ENCODE measurements at regions not wholly inside any gene's neighbourhood (a gene's known extent, or its start where the extent isn't known, plus 50 kb on each side); places are given as distances from the start of the nearest gene placed in this dataset.

DNA sequence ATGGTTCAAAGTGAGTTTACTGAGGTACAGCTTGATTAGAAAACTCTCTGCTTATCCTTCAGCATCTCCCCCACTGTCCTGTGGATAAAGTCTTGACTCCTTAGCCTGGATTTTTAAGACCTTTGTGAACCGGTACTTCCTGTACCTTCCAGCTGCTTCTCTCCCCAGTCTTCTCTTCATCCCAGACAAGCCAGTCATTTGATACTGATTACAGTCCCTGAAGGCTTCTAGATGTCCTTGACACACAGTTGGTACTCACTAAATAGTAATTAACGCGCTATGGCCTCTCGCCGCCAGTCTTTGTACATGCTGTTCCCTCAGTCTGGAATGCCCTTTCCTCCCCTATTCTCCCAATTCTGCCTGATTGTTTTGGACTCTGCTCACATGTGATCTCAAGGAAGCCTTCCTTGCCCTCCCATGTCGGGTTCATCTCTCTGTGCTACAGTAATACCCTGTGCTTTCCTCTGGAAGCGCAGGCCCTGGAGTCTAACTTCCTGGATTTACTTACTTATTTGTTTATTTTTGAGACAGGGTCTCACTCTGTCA lies 50.6 kb upstream of the PTGR2 start:
- no peak for DNase-seq (ENCODE audit: low spot score)

DNA sequence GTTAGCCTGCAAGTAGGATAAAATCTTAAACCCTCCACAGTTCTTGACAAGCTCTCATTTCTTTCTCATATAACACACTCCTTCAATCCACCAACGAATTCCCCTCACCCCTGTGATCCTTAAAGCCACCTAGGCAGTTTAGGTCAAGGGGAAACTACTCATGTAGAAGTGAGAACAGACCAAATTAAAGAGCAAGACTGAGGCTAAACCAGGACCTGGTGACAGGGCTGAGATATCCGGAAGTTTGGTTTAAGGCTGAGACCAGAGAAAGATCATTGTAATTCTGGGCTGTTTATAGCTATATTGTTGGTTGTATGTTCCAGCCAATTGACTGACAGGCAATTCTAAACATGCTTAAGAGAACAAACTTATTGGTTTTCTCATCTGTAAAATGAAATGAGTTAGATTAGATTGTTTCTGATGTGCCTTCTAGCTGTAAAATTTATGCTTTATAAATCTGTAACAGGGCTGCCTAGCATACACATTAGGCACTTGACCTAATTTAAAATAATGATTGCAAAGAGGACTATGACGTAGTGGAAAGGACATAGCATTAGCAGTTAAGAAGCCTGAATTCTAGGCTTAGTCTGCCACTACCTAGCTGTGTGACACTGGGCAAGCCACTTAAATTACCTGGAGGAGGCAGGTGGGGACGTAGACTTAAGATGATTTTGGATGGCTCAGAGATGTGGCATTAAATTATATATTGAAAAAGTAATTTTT lies 53.9 kb upstream of the PTGR2 start:
- DNase-seq (ENCODE audit: low spot score): no peak

DNA sequence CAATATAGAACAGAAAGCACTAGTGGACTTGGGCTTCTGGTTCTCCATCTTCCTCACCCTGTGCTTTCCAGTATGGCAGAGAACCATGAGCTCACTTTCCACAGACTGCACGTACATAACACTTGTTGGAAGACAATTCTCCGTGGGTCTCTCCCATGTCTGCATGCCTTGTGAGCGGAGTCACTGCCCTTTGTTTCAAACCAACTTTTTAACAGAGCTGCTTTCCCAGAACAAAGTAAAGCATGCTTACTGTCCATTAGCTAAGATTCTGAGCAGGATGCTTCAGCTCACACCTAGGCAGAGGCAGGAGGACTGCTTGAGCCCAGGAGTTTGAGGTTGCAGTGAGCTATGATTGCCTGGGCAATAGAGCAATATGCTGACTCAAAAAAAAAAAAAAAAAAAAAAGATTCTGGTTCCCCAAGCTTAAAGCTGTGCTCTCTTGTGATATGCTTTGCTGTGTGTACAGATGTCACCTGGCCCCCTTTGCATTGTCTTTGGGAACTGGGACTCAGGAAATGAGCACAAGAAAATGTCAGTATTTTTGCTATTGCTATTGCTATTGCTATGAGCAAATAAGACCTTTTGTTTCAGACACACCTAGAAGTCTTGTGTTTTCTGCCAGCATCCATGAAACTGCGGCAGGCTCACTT lies 54.6 kb upstream of the PTGR2 start:
- DNase-seq (ENCODE audit: low spot score): no peak

DNA sequence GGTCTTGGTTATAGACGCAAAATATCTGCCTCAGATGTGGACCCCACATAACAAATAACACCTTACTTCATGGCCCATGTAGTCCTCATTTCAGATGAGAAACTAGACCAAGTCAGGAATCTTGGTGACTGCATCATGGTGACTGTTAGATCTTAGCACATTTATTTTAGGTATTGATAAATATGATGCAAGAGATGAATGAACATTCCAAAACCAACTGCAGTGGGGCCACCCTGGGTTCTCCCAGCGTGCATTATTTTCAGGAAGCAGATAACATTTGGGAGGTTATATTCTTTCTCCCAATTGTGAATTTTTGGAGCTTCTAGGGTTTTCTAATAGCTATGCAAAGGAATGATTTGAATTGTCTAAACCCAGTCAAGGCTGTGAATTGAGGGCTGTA lies 55.2 kb upstream of the PTGR2 start:
- DNase-seq (ENCODE audit: low spot score): no peak

DNA sequence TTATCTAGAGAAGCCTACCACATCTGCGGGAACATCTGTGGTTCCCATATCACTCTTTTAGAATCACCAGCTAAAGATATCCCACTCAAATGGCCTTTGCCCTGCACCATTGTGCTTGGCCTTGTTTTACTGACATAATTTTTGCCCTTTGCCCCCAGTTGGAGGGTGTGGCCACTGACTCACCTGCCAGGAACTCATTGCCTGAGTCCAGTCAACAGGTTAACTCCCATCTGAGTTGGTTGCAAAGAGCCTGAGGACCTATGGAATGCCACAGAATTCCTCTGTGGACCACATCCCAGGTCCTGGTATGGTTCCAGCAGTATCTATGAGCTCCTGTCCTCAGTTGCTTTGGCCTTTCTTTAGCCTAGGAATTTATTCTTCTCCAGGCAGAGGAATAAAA lies 55.7 kb upstream of the PTGR2 start:
- no peak for DNase-seq (ENCODE audit: low spot score)

DNA sequence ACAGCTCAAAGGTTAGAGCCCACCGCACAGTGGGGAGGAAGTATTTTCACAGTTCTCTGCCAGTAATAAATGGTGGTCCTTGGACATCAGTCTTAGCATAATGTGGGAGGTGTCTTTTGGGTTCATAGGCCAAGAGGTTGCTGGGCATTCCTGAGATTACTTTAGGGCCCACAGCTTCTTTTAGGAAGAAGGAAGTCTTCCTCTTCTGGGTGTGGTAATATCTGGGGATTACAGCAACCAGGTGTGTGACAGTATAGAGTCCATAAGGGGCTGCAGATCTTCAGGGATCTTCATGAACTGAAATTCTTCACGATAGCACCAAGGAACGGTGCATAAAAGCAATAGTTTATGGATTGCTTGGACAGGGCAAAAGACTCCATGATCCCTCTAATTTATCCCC lies 56.2 kb upstream of the PTGR2 start:
- DNase-seq (ENCODE audit: low spot score): no peak

DNA sequence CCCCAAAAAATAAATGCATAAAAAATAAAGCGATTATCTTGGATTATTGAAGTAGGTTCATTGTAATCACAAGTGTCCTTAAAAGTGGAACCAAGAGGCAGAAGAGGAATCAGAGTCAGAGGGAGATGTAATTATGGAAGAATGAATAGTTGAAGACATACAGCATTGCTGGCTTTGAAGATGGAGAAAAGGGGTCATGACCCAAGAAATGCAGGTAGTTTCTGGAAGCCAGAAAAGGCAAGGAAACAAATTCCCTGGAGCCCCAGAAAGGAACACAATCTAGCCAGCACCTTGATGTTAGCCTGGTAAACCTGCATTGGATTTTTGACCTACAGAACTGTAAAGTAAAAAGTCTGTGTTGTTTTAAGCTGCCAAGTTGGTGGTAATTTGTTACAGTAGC lies 57.5 kb upstream of the PTGR2 start:
- peak; percentile 42 for DNase-seq (ENCODE audit: low spot score)

DNA sequence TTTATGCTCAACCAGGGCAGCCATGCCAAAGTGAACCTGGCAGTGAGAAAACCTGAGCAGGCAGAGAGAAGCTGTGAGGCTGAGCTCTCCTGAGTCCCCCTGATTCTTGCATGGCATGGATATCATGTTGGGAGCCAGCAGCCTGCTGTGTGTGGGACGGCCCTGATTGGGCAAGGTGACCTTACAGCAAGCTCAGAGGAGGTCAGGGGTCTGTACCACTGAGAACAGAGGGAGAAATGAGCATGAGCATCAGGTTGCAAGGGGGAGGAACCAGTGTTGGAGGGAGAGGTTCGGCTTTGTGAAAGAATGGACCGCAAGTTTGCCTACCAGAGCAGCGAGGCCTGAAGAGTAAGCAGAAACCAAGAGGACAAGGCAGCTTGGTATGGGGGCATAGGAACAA lies 59.1 kb upstream of the PTGR2 start:
- no peak for DNase-seq (ENCODE audit: low spot score)

DNA sequence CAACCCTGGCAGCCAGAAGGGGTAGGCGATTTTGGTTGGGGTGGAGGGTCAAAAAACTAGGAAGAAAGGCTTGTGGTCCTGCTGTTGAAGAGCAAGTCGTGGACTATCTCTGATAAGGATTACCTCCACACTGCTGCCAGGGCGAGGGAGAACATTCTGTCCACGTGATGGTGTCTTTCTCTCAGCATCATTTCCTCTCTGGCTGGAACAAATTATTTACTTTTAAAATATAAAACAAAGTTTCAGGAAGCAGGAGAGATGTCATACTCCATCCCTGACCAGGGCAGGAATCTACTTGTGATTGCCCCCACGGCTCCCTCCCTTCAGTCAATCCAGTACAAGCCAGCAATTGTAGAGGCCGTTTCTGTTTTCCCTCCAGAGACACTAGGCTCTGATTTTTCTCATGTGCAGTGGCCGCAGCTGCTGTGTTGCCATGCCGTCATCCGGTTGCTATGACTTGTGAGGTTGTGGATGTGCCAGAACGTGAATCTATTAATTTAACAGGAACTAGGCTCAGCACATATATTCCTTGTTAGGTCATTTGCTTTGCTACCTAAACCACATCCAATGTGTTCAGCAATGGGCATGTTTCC lies 61.5 kb upstream of the PTGR2 start:
- DNase-seq (ENCODE audit: low spot score): peak; percentile 85

DNA sequence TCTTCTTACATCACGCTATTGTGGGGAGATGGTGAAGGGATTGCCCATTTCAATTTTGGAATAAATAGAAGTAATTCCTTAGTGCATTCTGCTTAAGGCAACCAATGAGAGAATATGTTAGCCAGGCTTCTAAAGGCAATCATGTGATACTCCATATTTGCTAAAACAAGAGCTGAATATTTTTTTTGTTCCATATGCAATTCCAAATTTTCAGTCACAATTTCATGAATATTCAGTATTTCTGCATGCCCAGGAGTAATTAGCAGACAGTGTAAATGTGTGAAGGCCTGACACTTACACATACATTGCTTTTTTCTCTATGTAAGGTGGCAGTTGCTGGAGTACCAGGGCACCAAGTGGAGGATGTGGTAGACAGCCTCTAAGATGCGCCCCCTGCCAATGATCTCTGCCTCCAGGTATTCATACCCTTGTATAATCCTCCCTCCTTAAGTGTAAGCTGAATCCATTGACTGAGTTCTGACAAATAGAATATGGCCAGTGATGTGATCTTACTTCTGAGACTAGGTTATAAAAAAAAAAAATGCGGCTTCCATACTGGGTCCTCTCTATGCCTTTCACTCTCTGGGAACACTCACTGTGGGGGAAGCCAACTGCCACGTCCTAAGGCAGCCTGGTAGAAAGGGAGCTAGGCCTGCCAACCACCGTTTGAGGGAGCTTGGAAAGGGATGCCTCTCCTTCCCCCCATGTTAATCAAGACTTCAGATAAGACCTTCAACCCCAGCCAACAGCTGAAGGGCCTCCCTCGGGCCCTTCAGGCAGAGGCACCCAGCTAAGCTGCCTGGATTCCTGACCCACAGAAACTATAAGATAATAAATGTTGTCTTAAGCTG lies 62.7 kb upstream of the PTGR2 start:
- peak; percentile 87 for DNase-seq (ENCODE audit: low spot score)

DNA sequence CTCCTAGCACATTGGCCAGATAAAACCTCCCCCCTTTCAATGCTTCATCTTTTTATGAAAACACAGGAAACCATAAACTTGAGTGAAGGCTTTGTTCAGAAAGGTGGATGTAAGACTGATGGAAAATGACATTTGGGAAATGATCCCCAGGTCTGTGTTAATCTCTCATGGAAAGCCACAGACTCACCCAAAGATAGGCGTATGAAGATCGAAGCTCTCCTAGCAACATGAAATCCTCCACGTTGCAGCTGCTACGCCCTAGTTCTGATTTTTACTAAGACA lies 63.4 kb upstream of the PTGR2 start:
- DNase-seq (ENCODE audit: low spot score): peak; percentile 56

DNA sequence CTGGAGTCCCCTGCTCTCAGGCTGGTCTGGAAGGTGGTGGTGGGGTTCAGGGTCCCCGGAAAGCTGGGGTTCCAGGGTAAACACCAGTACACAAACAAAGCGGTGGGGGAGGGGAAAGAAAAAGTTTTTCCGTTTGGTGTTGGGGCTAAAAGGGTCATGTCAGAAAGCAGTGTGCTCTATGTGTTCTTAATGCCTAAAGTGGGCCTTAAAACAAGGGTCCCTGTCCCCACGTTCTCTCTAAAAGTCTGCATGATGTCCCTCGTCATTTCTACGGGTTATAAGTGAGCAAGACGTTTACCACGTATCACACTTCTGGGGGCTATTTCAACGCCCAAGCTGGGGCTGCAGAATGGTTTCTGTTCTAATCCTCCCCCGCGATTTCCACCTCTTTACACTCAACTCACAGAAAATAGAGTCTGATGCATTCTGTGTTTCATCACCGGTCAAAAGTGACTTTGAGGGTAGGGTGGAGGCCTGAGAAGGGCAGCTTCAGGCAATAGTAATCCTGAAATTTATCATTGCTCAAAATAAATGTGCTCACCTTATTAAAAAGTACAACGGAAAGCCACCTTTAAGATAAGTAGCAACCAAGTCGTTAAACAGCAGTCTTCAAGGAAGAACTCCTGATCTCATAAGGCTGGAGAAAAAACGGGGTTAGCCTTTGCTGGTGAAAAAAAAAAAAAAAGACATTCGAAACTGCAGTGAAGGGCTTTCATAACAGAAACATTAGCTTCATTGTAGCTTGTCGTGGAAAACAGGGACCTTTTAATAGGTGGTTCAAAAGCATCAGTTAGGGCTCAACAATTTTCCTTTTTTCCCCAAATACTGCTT lies 63.9 kb upstream of the PTGR2 start:
- peak; percentile 74 for DNase-seq (ENCODE audit: low spot score)

DNA sequence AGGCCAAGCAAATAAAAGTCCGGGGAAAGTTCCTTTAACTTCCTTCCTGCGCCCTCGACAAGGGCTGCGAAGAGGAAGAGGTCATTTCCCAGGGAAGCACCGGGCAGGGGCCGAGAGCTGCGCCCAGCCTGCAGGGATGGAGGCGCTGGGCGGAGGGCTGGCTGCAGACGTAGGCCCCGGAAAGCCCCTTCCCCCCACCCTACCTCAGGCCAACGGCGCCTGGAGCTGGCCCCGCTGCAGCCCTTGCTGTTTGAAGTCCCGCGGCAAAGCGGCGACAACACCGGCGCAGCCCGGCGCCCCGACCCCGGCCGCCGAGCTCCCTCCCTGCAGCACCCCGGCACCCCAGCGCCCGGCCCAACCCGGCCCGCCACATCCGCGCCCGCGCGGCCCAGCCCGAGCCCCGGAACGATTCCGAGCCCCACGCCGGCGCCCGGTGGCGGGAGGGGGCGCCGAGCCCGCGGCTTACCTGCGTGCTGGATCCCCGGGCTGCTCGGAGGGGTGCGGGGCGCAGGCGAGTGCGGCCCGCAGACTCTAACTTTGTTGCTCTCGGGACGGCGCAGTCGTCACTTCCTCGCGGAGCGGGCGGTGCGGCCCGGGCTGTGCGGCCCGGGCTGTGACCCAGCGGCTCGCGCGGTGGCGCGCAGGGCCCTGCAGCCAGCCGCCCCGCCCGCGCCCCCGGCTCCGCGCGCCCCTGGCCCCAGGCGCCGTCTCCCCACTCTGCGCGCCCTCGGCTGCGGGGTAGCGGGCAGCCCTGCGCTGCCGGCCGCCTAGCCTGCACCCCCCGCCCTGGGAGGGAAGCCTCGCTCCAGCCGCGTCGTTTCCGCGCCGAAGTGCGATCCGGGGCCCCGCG lies 64.8 kb upstream of the PTGR2 start:
- peak; percentile 70 for DNase-seq (ENCODE audit: low spot score)

DNA sequence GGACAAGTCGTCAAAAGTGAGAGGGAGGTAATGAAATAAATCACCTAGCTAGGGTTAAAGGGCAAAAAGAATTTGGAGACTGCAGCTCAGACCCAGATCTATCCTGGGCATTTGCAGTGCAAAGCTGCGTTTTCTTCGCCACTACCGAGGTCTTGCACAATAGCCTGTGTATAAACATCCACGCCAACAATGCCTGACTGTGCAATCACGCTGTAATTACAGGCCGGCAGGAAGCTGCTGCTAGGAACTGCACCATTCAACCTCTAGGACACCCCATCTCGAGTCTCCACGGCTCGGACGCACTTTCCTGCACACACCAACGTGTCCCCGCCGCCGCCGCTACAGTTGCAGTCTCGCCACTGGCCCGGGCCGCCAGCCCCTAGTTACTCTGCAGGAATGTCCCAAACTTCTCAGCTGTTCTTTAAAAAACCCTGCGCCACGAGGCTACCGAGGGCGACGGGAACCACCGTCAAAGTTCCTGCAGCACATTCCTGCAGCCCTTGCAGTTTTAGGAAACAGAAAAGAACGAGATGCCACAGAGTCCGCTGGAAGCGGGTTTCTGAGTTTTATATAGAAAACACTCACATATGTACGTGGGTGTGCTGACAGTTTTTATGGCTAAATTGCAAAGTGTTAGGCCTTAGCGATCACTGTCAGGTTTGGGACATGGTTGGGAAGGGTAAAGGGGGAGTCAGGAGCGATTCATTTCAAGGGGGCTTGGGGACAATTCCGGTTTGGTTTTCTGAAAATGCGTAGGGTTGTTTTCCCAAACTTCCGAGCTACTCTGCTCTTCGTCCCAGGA lies 65.6 kb upstream of the PTGR2 start:
- peak; percentile 85 for DNase-seq (ENCODE audit: low spot score)

DNA sequence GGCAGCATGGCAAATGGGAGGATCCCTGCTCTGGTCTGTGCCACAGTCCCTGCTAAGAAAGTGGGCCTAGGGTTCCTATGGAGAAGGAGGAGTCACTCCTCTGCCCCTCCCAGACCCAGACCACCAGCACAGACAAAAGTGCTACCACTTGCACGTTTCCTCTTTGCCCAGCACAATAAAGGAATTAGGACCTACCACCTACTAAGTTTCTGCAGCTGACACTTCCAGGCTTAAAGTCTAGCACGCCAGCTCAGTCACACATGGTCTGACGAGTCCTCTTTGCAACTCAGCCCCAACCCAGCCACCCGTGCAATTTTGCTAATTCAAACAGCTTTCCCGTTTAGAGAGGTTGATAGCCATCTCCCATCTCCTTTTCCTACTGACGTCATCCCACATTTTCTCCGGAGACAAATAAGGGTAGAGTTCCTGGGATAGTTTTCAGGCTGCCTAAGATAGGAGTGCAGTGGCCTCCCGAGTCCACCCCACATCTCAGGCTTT lies 66.2 kb upstream of the PTGR2 start:
- peak; percentile 74 for DNase-seq (ENCODE audit: low spot score)

DNA sequence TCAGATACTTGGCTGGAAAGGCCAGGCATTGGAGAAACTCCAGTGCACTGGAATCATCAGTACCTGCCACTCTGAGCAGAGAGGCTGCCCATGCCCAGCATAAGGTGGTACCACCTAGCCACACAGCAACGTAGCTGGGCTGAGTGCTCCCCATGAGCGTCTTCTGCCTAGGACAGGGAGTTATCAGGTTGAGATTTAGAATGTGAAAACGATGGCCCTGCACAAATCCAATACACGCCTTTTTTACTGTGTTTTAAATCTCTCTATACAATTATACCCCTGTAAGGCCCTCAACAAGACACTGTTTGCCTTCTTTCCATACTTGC lies 66.7 kb upstream of the PTGR2 start:
- DNase-seq (ENCODE audit: low spot score): no peak

DNA sequence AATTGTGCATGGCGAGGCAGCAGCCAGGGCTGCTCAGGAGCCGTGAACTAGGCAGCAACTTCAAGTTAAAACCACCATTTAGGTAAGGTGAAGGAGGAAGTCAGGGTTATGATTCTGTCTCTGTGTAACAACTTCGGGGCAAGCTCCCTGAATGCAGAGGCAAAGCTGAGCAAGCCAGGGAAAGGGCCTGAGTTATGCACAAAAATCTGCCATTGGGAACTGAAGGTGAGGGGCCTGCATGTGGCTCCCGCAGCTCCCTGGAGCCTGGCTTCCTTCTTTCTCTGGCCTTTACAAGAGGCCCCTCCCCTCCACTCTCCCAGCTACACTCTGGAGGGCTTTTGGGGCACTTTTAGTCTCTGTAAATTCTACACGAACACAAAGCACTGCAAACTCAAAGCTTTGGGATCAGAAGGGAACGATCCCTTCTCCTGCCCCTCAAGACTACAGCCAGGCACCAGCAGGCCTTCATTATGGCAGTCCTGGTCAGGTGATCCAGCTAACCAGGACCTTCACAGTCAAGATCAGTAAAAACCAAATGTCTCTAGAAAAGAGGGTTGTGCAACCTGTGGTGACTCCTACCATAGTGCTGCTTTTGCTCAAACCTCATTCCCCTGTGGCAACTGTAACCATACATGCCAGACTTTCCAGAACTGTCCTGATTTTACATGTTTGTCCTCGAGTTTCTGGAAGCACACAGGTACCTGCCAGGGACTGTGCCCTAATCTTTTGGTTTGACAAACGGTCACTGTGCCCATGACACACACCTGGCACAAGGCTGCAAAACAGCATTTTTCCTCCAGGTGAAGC lies 67.2 kb upstream of the PTGR2 start:
- DNase-seq (ENCODE audit: low spot score): peak; percentile 51

DNA sequence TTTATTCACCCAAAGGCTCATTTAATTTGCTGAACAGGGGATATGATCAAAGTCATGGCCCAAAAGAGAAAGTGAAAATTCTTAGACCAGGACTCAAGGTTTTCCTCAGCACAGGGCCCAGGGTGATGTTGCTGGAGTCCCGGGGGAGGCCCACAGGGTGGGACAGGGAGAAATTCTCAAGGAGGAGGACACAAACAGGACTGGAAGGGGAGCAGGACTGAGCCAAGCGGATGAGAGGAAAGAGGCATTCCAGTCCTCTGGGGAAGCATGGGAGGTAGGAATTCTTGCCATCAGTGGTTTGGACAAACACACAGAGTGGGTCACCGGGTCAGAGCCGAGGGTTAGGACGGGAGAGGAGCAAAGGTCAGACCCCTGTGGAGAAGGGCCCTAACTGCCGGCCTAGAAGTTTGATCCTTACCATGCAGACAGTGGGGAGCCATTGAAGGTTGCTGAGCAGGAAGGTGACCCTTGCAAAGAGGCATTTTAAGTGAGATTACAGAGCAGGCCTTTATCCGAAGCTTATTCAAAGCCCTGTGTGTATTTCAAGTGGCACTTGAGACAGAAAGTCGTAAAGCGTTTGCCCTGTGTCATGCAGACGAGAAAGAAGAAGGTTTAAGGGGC lies 68.4 kb upstream of the PTGR2 start:
- no peak for DNase-seq (ENCODE audit: low spot score)

All from umbilical cord (tissue), 1 donor.